Mesenchymal stem cell (in vitro differentiated cells and primary cell): ENCODE measurements at regions not wholly inside any gene's neighbourhood (a gene's known extent, or its start where the extent isn't known, plus 50 kb on each side); places are given as distances from the start of the nearest gene placed in this dataset.
A peak's percentile ranks its signal among the peaks of the same experiment; 100 is the strongest.
"Not testable (repeated sequence)": the region's sequence is repeated elsewhere in the genome, so short reads cannot be mapped to it uniquely, and the experiment has no call there.

Experiments used
- DNase-seq: peaks from one replicate; pipeline ENCODE4 v3.0.0-alpha.2; 2013
- H2AFZ ChIP-seq: one replicate; pipeline ENCODE4 v1.6.1; 2013; ENCODE audit warnings: low read depth, mild to moderate bottlenecking, control low read depth, inconsistent platforms, low read length, moderate library complexity
- H2AK5ac ChIP-seq: 2 replicates; pipeline ENCODE4 v1.6.1; 2013; ENCODE audit warnings: low read length, moderate library complexity, mild to moderate bottlenecking, inconsistent platforms; ENCODE audit not compliant: severe bottlenecking
- H2BK120ac ChIP-seq: one replicate; pipeline ENCODE4 v1.6.1; 2013; ENCODE audit warnings: low read depth, mild to moderate bottlenecking, inconsistent platforms, low read length, moderate library complexity
- H2BK12ac ChIP-seq, 2 experiments: one replicate each; pipeline ENCODE4 v1.6.1; 2013; ENCODE audit warnings: inconsistent platforms in 2 of 2, low read length in 2 of 2, mild to moderate bottlenecking in 2 of 2, moderate library complexity in 2 of 2, control low read depth in 1 of 2
- H2BK15ac ChIP-seq: one replicate; pipeline ENCODE4 v1.6.1; 2013; ENCODE audit warnings: mild to moderate bottlenecking, low read depth, inconsistent platforms; ENCODE audit not compliant: poor library complexity, severe bottlenecking
- H2BK5ac ChIP-seq: 2 replicates; pipeline ENCODE4 v1.6.1; 2013; ENCODE audit warnings: low read depth, mild to moderate bottlenecking, low read length, control low read depth, inconsistent platforms; ENCODE audit not compliant: poor library complexity, severe bottlenecking
- H3K14ac ChIP-seq, 2 experiments: one replicate each; pipeline ENCODE4 v1.6.1; 2013; ENCODE audit warnings: inconsistent platforms in 2 of 2, low read length in 2 of 2, control low read depth in 1 of 2, mild to moderate bottlenecking in 1 of 2, moderate library complexity in 1 of 2
- H3K18ac ChIP-seq, 2 experiments: one replicate each; pipeline ENCODE4 v1.6.1; 2013; ENCODE audit warnings: inconsistent platforms in 2 of 2, low read length in 2 of 2, control low read depth in 1 of 2, low read depth in 1 of 2, mild to moderate bottlenecking in 1 of 2
- H3K23ac ChIP-seq, 2 experiments: one replicate each; pipeline ENCODE4 v1.6.1; 2013; ENCODE audit warnings: inconsistent platforms in 2 of 2, low read length in 2 of 2, mild to moderate bottlenecking in 2 of 2, moderate library complexity in 2 of 2, control low read depth in 1 of 2
- H3K27ac ChIP-seq: 2 replicates; pipeline ENCODE4 v1.5.1; 2013; ENCODE audit warnings: mild to moderate bottlenecking, moderate library complexity, low read length, control low read depth, inconsistent platforms; ENCODE audit not compliant: poor library complexity, severe bottlenecking
- H3K27me3 ChIP-seq, 2 experiments: 2 replicates each; pipeline versions ENCODE4 v1.6.1 to v1.7.0; 2013; ENCODE audit warnings: low read length in 2 of 2, mild to moderate bottlenecking in 2 of 2, moderate library complexity in 2 of 2, control low read depth in 1 of 2, inconsistent platforms in 1 of 2; ENCODE audit not compliant: control insufficient read depth in 1 of 2, insufficient read depth in 1 of 2
- H3K36me3 ChIP-seq, 2 experiments: 2 replicates each; pipeline versions ENCODE4 v1.6.1 to v1.7.0; 2013; ENCODE audit warnings: low read length in 2 of 2, control low read depth in 1 of 2, inconsistent platforms in 1 of 2, low read depth in 1 of 2, mild to moderate bottlenecking in 1 of 2; ENCODE audit not compliant: insufficient read depth in 2 of 2, control insufficient read depth in 1 of 2
- H3K4ac ChIP-seq, 2 experiments: one replicate each; pipeline ENCODE4 v1.6.1; 2013; ENCODE audit warnings: inconsistent platforms in 2 of 2, low read length in 2 of 2, mild to moderate bottlenecking in 2 of 2, moderate library complexity in 2 of 2, control low read depth in 1 of 2, low read depth in 1 of 2
- H3K4me1 ChIP-seq: 2 replicates; pipeline ENCODE4 v1.6.1; 2013; ENCODE audit warnings: low read depth, low read length, control low read depth; ENCODE audit not compliant: control insufficient read depth, insufficient read depth
- H3K4me2 ChIP-seq: 2 replicates; pipeline ENCODE4 v1.6.1; 2013; ENCODE audit warnings: low read length, mild to moderate bottlenecking, inconsistent platforms; ENCODE audit not compliant: poor library complexity, severe bottlenecking
- H3K4me3 ChIP-seq, 2 experiments: 2 replicates each; pipeline versions ENCODE4 v1.5.1 to v1.7.0; 2013; ENCODE audit warnings: low read length in 2 of 2, mild to moderate bottlenecking in 2 of 2, control low read depth in 1 of 2, low read depth in 1 of 2; ENCODE audit not compliant: insufficient read depth in 1 of 2
- H3K79me1 ChIP-seq: replicated peaks from 2 replicates; pipeline ENCODE4 v1.6.1; 2013; ENCODE audit warnings: mild to moderate bottlenecking, control low read depth, low read length, inconsistent platforms; ENCODE audit not compliant: poor library complexity, severe bottlenecking
- H3K9ac ChIP-seq: 2 replicates; pipeline ENCODE4 v1.7.0; 2013; ENCODE audit warnings: mild to moderate bottlenecking, low read length, moderate library complexity
- H3K9me3 ChIP-seq: 2 replicates; pipeline ENCODE4 v1.7.0; 2013; ENCODE audit warnings: mild to moderate bottlenecking, low read length; ENCODE audit not compliant: control insufficient read depth
- H4K8ac ChIP-seq: one replicate; pipeline ENCODE4 v1.6.1; 2013; ENCODE audit warnings: inconsistent platforms, mild to moderate bottlenecking, low read length, moderate library complexity
- H4K91ac ChIP-seq: one replicate; pipeline ENCODE4 v1.6.1; 2013; ENCODE audit warnings: mild to moderate bottlenecking, low read length, inconsistent platforms
- WGBS: methylation state at CpG from one replicate; pipeline ENCODE4 v1.1.7; 2013; ENCODE audit warnings: mixed read lengths; 5-methylcytosine and 5-hydroxymethylcytosine counted together

GRCh38 chr2:182548031-182548950 lies 121.5 kb upstream of the PDE1A start:
- Histone ChIP-seq H3K27ac (no peak overlapping the region), H4K91ac (no peak overlapping the region), H4K8ac (no peak overlapping the region), H3K4ac (no peak overlapping the region), H2BK15ac (no peak overlapping the region), H3K18ac (no peak overlapping the region), H2AFZ (no peak overlapping the region), H3K9ac (peak overlapping the region; percentile 59), H2BK5ac (no peak overlapping the region), H2BK12ac (peak overlapping the region in 1 of 2 experiments; percentile 54), H3K4me1 (peaks cover 3% of the 10 kb centered on the region), H2BK120ac (no peak overlapping the region), H3K36me3 (no peaks in the 10 kb centered on the region), H3K79me1 (no peaks in the 10 kb centered on the region), H3K4me3 (peak overlapping the region in 1 of 2 experiments; percentile 50), H3K4me2 (no peak overlapping the region), H3K9me3 (no peaks in the 10 kb centered on the region), H2AK5ac (no peak overlapping the region), H3K23ac (no peak overlapping the region), H3K27me3 (no peaks in the 10 kb centered on the region), H3K14ac (no peak overlapping the region)
- DNase-seq, result peak; percentile 47
- WGBS, result 71% methylated on average over 5 of the region's 7 CpGs

DNA sequence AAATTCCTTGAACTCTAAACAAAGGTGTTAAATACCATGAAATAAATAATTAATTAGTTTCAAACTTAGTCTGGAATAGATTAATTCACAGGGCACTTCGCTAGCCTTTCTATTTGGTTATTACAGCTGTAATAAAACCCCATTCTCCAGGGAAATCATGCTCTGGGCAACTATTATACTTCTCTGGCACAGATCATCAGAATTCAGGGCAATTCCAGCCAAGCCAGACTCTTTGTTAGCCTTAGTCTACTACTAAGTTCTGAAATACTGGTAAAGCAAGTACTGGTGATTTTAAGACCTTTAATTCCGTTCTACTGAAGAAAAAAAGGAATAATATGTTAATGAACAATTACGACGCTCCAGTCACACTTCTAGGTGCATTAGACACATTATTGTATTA lies 123.4 kb upstream of the PDE1A start:
- no peak overlapping the region for H3K9ac ChIP-seq
- 100% methylated on average over 1 of the region's 4 CpGs for WGBS

DNA sequence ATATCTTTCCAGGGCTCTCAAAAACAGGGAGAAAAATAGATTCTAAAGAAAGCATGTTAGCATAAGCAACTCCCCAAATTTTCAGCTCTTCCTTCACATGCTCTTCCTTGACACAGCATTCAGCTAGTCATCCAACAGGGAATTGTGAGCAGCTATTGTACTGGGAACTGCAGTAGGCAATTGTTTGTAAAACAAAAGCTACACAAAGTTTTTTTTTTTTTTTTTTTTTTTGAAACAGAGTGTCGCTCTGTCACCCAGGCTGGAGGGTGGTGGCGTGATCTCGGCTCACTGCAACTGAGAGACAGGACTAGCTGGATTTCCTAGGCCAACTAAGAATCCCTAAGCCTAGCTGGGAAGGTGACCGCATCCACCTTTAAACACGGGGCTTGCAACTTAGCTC lies 125.4 kb upstream of the PDE1A start:
- not testable (repeated sequence) for DNase-seq, H3K23ac ChIP-seq, H3K36me3 ChIP-seq, H3K9me3 ChIP-seq, H3K4me1 ChIP-seq, H3K4me3 ChIP-seq, H3K79me1 ChIP-seq, H4K8ac ChIP-seq, H3K9ac ChIP-seq, H3K14ac ChIP-seq, H2BK5ac ChIP-seq, H2BK12ac ChIP-seq, H2BK15ac ChIP-seq, H3K18ac ChIP-seq, H2AK5ac ChIP-seq, H4K91ac ChIP-seq, H3K27ac ChIP-seq, H3K4me2 ChIP-seq, H3K4ac ChIP-seq, H3K27me3 ChIP-seq, H2BK120ac ChIP-seq, H2AFZ ChIP-seq
- WGBS, result 99% methylated on average over 4 of the region's 5 CpGs

More for the DNA sequence above, 123.4 kb upstream of the PDE1A start:
- H2AFZ ChIP-seq, result no peak overlapping the region
- no peak overlapping the region for H4K91ac ChIP-seq
- peaks cover 3% of the 10 kb centered on the region for H3K4me1 ChIP-seq
- H3K36me3 ChIP-seq, result no peaks in the 10 kb centered on the region
- H3K27ac ChIP-seq, result no peak overlapping the region
- no peak overlapping the region for H3K4me3 ChIP-seq
- H2BK15ac ChIP-seq, result no peak overlapping the region
- H3K23ac ChIP-seq, result no peak overlapping the region
- no peak overlapping the region for H3K18ac ChIP-seq
- H3K9me3 ChIP-seq, result no peaks in the 10 kb centered on the region
- H3K4me2 ChIP-seq, result no peak overlapping the region
- H3K14ac ChIP-seq, result no peak overlapping the region
- no peak overlapping the region for H3K4ac ChIP-seq
- no peak overlapping the region for H2AK5ac ChIP-seq
- no peak overlapping the region for H2BK5ac ChIP-seq
- H2BK120ac ChIP-seq, result no peak overlapping the region
- H2BK12ac ChIP-seq, result no peak overlapping the region
- no peaks in the 10 kb centered on the region for H3K27me3 ChIP-seq
- DNase-seq, result no peak
- H3K79me1 ChIP-seq, result no peaks in the 10 kb centered on the region
- H4K8ac ChIP-seq, result no peak overlapping the region

GRCh38 chr2:182552785-182553184 lies 125.9 kb upstream of the PDE1A start:
- H3K4ac ChIP-seq, H3K79me1 ChIP-seq, H4K8ac ChIP-seq, H2AK5ac ChIP-seq, H2BK120ac ChIP-seq, H4K91ac ChIP-seq, H3K18ac ChIP-seq, H3K4me1 ChIP-seq, H3K4me3 ChIP-seq, H3K14ac ChIP-seq, H3K9me3 ChIP-seq, H3K4me2 ChIP-seq, H3K27me3 ChIP-seq, H3K9ac ChIP-seq, H2BK5ac ChIP-seq, H3K36me3 ChIP-seq, H2BK12ac ChIP-seq, H2BK15ac ChIP-seq, H3K27ac ChIP-seq, DNase-seq, H3K23ac ChIP-seq, H2AFZ ChIP-seq: not testable (repeated sequence)
- 97% methylated on average over 16 of the region's 16 CpGs for WGBS
